ENCODE measurements at regions not wholly inside any gene's neighbourhood (a gene's known extent, or its start where the extent isn't known, plus 50 kb on each side); places are given as distances from the start of the nearest gene placed in this dataset.

GRCh38 chr16:13781169-13781564, 138.8 kb upstream of the ERCC4 start:
- H3K4me3 ChIP-seq = no peak overlapping the region
- H3K9me3 ChIP-seq = no peaks in the 10 kb centered on the region
- H3K27me3 ChIP-seq = peaks cover 0 to 5% (median 0%) of the 10 kb centered on the region in 4 donors
- no peaks in the 10 kb centered on the region for H3K4me1 ChIP-seq
- no peak overlapping the region for H3K27ac ChIP-seq
- intact Hi-C loops (cut with DNase I) = no loop called here
- DNase-seq = no peak
- TF ChIP-seq POLR2A (IDR thresholded peaks at IDR 0.05) (no peak), CTCF (IDR thresholded peaks at IDR 0.05) (no peak)
- H3K36me3 ChIP-seq = no peaks in the 10 kb centered on the region
- WGBS, 2 donors = 85 to 90% methylated on average over 6 to 7 of the region's 7 CpGs

GRCh38 chr16:13781575-13782338, 138.2 kb upstream of the ERCC4 start:
- H3K36me3 ChIP-seq = no peaks in the 10 kb centered on the region
- DNase-seq = no peak
- H3K27ac ChIP-seq = no peak overlapping the region
- TF ChIP-seq POLR2A (IDR thresholded peaks at IDR 0.05) (no peak), CTCF (IDR thresholded peaks at IDR 0.05) (no peak)
- 56 to 59% methylated on average over 8 of the region's 8 CpGs for WGBS, 2 donors
- H3K4me3 ChIP-seq = no peak overlapping the region
- H3K9me3 ChIP-seq = no peaks in the 10 kb centered on the region
- no peaks in the 10 kb centered on the region for H3K4me1 ChIP-seq
- H3K27me3 ChIP-seq = peaks cover 0 to 5% (median 0%) of the 10 kb centered on the region in 4 donors
- intact Hi-C loops (cut with DNase I) = no loop called here

GRCh38 chr16:13791095-13791494, 128.9 kb upstream of the ERCC4 start:
- no peak for DNase-seq
- Histone ChIP-seq H3K9me3 (no peaks in the 10 kb centered on the region), H3K27me3 (no peaks in the 10 kb centered on the region), H3K27ac (no peak overlapping the region), H3K36me3 (no peaks in the 10 kb centered on the region), H3K4me3 (no peak overlapping the region), H3K4me1 (peaks cover 0 to 20% (median 0%) of the 10 kb centered on the region in 3 donors)
- intact Hi-C loops (cut with DNase I) = no loop called here
- 71 to 80% methylated on average over 4 of the region's 4 CpGs for WGBS, 2 donors
- no peak for TF ChIP-seq CTCF (IDR thresholded peaks at IDR 0.05)
- TF ChIP-seq POLR2A (IDR thresholded peaks at IDR 0.05) = no peak

GRCh38 chr16:13793841-13794409, 126.0 kb upstream of the ERCC4 start:
- 15 to 23% methylated on average over 2 to 3 of the region's 3 CpGs for WGBS, 2 donors
- peaks cover 0 to 20% (median 0%) of the 10 kb centered on the region in 3 donors for H3K4me1 ChIP-seq
- H3K27ac ChIP-seq = no peak overlapping the region
- H3K4me3 ChIP-seq = no peak overlapping the region
- TF ChIP-seq CTCF (IDR thresholded peaks at IDR 0.05) = no peak
- TF ChIP-seq POLR2A (IDR thresholded peaks at IDR 0.05) = no peak
- intact Hi-C loops (cut with DNase I) = no loop called here
- no peaks in the 10 kb centered on the region for H3K27me3 ChIP-seq
- H3K9me3 ChIP-seq = no peaks in the 10 kb centered on the region
- H3K36me3 ChIP-seq = no peaks in the 10 kb centered on the region
- DNase-seq = no peak

- H3K27me3 ChIP-seq = no peaks in the 10 kb centered on the region
- peaks cover 0 to 20% (median 0%) of the 10 kb centered on the region in 3 donors for H3K4me1 ChIP-seq
- no peak overlapping the region for H3K4me3 ChIP-seq
- DNase-seq = no peak
- H3K27ac ChIP-seq = no peak overlapping the region
- TF ChIP-seq POLR2A (IDR thresholded peaks at IDR 0.05) (no peak), CTCF (IDR thresholded peaks at IDR 0.05) (no peak)
- WGBS, 2 donors = 11 to 40% methylated on average over 3 of the region's 3 CpGs
- no peaks in the 10 kb centered on the region for H3K9me3 ChIP-seq
- intact Hi-C loops (cut with DNase I) = no loop called here
- H3K36me3 ChIP-seq = no peaks in the 10 kb centered on the region
Observed at GRCh38 chr16:13795131-13795530, 124.8 kb upstream of the ERCC4 start.
